ENCODE measurements at regions not wholly inside any gene's neighbourhood (a gene's known extent, or its start where the extent isn't known, plus 50 kb on each side); places are given as distances from the start of the nearest gene placed in this dataset.
"Not testable (repeated sequence)": the region's sequence is repeated elsewhere in the genome, so short reads cannot be mapped to it uniquely, and the experiment has no call there.

DNA sequence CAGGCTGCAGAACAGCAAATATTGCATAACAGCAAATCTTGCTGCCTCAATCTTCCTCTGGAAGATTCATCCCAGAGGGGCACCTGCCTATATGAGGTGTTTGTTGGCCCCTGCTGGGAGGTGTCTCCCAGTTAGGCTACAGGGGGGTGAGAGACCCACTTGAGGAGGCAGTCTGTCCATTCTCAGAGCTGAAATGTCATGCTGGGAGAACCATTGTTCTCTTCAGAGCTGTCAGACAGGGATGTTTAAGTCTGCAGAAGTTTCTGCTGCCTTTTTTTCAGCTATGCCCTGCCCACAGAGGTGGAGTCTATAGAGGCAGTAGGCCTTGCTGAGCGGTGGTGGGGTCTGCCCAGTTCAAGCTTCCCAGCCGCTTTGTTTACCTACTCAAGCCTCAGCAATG, 187.7 kb downstream of the TPBG start:
- CTCF ChIA-PET; H3K27me3 Mint-ChIP-seq (ENCODE audit: low read depth); POLR2A ChIA-PET; H3K27ac Mint-ChIP-seq; ATAC-seq; H3K4me3 Mint-ChIP-seq; H3K4me1 Mint-ChIP-seq; H3K36me3 Mint-ChIP-seq; DNase-seq (ENCODE audit: low spot score): not testable (repeated sequence)
- H3K9me3 Mint-ChIP-seq, result peaks cover 17% of the 10 kb centered on the region

DNA sequence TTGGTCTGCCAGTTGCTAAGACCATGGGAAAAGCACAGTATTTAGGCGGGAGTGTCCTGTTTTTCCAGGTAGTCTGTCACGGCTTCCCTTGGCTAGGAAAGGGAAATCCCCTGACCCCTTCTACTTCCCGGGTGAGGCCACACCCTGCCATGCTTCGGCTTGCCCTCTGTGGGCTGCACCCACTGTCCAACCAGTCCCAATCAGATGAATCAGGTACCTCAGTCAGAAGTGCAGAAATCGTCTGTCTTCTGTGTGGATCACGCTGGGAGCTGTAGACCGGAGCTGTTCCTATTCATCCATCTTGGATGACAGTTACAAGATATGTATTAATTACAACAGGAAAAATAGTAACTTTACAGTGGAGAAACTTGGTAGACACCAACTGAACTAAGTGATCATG, 188.2 kb downstream of the TPBG start:
- no peak overlapping the region for H3K4me3 Mint-ChIP-seq
- H3K27ac Mint-ChIP-seq, result no peak overlapping the region
- 0 out of 2 replicates have a peak, but pooled peaks cover 2% of the 10 kb centered on the region for H3K27me3 Mint-ChIP-seq (ENCODE audit: low read depth)
- no peaks in the 10 kb centered on the region; the same call in 1 of the 2 replicates for H3K36me3 Mint-ChIP-seq
- POLR2A ChIA-PET, result no interaction called here
- H3K4me1 Mint-ChIP-seq, result no peaks in the 10 kb centered on the region
- H3K9me3 Mint-ChIP-seq, result peaks cover 17% of the 10 kb centered on the region
- no peak for TF ChIP-seq ETV6 (CRISPR knock-in tag; IDR thresholded peaks at IDR 0.05)
- TF ChIP-seq TEAD4 (CRISPR knock-in tag; IDR thresholded peaks at IDR 0.05), result no peak
- TF ChIP-seq FOXP1 (CRISPR knock-in tag; IDR thresholded peaks at IDR 0.05; ENCODE audit: borderline replicate concordance), result no peak
- TF ChIP-seq, protein P1, sequence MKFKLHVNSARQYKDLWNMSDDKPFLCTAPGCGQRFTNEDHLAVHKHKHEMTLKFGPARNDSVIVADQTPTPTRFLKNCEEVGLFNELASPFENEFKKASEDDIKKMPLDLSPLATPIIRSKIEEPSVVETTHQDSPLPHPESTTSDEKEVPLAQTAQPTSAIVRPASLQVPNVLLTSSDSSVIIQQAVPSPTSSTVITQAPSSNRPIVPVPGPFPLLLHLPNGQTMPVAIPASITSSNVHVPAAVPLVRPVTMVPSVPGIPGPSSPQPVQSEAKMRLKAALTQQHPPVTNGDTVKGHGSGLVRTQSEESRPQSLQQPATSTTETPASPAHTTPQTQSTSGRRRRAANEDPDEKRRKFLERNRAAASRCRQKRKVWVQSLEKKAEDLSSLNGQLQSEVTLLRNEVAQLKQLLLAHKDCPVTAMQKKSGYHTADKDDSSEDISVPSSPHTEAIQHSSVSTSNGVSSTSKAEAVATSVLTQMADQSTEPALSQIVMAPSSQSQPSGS (CRISPR knock-in tag; IDR thresholded peaks at IDR 0.05; ENCODE audit: borderline replicate concordance, low read depth), result no peak
- no peak for TF ChIP-seq ZNF219 (CRISPR knock-in tag; IDR thresholded peaks at IDR 0.05; ENCODE audit: borderline replicate concordance)
- TF ChIP-seq NFYB (CRISPR knock-in tag; conservative IDR thresholded peaks at IDR 0.05; ENCODE audit: low read depth), result no peak
- no peak for TF ChIP-seq ZNF263 (CRISPR knock-in tag; IDR thresholded peaks at IDR 0.05; ENCODE audit: low read depth)
- TF ChIP-seq, protein P2, sequence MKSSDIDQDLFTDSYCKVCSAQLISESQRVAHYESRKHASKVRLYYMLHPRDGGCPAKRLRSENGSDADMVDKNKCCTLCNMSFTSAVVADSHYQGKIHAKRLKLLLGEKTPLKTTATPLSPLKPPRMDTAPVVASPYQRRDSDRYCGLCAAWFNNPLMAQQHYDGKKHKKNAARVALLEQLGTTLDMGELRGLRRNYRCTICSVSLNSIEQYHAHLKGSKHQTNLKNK (CRISPR knock-in tag; IDR thresholded peaks at IDR 0.05), result no peak
- TF ChIP-seq ZBTB21 (CRISPR knock-in tag; IDR thresholded peaks at IDR 0.05; ENCODE audit: borderline replicate concordance), result no peak
- TF ChIP-seq KAT7 (CRISPR knock-in tag; IDR thresholded peaks at IDR 0.05; ENCODE audit: borderline replicate concordance), result no peak
- TF ChIP-seq NR1H2 (CRISPR knock-in tag; IDR thresholded peaks at IDR 0.05), result no peak
- no peak for TF ChIP-seq TCF7 (CRISPR knock-in tag; IDR thresholded peaks at IDR 0.05; ENCODE audit: low read depth)
- TF ChIP-seq ELF4 (CRISPR knock-in tag; IDR thresholded peaks at IDR 0.05; ENCODE audit: low read depth), result no peak
- TF ChIP-seq, protein P3, sequence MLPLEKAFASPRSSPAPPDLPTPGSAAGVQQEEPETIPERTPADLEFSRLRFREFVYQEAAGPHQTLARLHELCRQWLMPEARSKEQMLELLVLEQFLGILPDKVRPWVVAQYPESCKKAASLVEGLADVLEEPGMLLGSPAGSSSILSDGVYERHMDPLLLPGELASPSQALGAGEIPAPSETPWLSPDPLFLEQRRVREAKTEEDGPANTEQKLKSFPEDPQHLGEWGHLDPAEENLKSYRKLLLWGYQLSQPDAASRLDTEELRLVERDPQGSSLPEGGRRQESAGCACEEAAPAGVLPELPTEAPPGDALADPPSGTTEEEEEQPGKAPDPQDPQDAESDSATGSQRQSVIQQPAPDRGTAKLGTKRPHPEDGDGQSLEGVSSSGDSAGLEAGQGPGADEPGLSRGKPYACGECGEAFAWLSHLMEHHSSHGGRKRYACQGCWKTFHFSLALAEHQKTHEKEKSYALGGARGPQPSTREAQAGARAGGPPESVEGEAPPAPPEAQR (CRISPR knock-in tag; IDR thresholded peaks at IDR 0.05), result no peak
- TF ChIP-seq, protein P4, sequence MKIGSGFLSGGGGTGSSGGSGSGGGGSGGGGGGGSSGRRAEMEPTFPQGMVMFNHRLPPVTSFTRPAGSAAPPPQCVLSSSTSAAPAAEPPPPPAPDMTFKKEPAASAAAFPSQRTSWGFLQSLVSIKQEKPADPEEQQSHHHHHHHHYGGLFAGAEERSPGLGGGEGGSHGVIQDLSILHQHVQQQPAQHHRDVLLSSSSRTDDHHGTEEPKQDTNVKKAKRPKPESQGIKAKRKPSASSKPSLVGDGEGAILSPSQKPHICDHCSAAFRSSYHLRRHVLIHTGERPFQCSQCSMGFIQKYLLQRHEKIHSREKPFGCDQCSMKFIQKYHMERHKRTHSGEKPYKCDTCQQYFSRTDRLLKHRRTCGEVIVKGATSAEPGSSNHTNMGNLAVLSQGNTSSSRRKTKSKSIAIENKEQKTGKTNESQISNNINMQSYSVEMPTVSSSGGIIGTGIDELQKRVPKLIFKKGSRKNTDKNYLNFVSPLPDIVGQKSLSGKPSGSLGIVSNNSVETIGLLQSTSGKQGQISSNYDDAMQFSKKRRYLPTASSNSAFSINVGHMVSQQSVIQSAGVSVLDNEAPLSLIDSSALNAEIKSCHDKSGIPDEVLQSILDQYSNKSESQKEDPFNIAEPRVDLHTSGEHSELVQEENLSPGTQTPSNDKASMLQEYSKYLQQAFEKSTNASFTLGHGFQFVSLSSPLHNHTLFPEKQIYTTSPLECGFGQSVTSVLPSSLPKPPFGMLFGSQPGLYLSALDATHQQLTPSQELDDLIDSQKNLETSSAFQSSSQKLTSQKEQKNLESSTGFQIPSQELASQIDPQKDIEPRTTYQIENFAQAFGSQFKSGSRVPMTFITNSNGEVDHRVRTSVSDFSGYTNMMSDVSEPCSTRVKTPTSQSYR (CRISPR knock-in tag; IDR thresholded peaks at IDR 0.05), result no peak
- no peak for TF ChIP-seq ZNF416 (CRISPR knock-in tag; IDR thresholded peaks at IDR 0.05)
- TF ChIP-seq, protein P5, sequence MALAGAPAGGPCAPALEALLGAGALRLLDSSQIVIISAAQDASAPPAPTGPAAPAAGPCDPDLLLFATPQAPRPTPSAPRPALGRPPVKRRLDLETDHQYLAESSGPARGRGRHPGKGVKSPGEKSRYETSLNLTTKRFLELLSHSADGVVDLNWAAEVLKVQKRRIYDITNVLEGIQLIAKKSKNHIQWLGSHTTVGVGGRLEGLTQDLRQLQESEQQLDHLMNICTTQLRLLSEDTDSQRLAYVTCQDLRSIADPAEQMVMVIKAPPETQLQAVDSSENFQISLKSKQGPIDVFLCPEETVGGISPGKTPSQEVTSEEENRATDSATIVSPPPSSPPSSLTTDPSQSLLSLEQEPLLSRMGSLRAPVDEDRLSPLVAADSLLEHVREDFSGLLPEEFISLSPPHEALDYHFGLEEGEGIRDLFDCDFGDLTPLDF (CRISPR knock-in tag; IDR thresholded peaks at IDR 0.05), result no peak
- no peak for TF ChIP-seq MYBL2 (CRISPR knock-in tag; IDR thresholded peaks at IDR 0.05)
- no peak for TF ChIP-seq ATF1 (CRISPR knock-in tag; IDR thresholded peaks at IDR 0.05)
- TF ChIP-seq RELA (CRISPR knock-in tag; IDR thresholded peaks at IDR 0.05; ENCODE audit: borderline replicate concordance), result no peak
- no peak for DNase-seq (ENCODE audit: low spot score)
- CTCF ChIA-PET, result no interaction called here
- no peak for ATAC-seq
